Myocyte (in vitro differentiated cells): ENCODE measurements at regions not wholly inside any gene's neighbourhood (a gene's known extent, or its start where the extent isn't known, plus 50 kb on each side); places are given as distances from the start of the nearest gene placed in this dataset.
A peak's percentile ranks its signal among the peaks of the same experiment; 100 is the strongest.
"Not testable (repeated sequence)": the region's sequence is repeated elsewhere in the genome, so short reads cannot be mapped to it uniquely, and the experiment has no call there.

Source experiments
- DNase-seq: peaks from one replicate; pipeline ENCODE4 v3.0.0-alpha.2; 2012; ENCODE audit warnings: low read depth

DNA sequence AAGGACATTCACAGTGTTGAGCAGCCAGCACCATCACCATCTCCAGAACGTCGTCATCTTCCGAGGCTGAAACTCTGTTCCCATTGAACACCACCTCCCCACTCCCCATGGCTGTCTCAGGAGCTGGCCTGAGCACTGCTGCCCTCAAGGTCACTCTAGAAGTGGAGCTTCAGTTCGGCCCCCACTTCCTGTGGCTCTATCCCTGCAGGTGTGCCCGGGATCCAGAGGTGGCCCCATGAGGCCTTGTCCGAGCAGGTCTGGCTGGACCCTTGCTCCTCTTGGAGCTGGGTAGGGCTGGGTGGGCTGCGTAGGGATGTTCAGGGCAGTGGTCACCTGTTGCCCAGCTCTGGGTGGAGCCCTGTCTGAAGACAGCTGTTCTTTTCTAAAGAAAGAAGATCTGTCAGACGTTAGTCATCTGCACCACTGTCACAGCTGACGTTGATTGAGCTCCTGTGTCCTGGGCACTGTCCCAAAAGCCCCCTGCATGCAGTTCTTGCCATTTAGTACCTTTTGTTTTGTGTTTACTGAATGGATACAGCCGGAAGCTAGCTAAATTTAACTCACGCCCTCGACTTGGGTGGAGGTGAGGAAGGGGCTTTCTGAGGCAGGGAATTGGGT is 75.5 kb upstream of the CLDN5 start:
- peak; percentile 92 for DNase-seq

DNA sequence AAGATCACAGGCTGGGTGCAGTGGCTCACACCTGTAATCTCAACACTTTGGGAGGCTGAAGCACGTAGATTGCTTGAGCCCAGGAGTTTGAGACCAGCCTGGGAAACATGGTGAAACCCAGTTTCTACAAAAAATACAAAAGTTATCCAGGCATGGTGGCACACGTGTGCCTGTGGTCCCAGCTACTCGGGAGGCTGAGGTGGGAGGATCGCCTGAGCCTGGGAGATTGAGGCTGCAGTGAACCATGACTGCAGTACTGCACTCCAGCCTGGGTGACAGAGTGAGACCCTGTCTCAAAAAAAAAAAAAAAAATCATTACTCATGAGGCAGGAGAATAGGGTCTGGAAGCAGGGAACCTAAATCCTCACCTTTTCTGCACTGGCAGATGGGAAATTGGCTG is 79.1 kb upstream of the CLDN5 start:
- not testable (repeated sequence) for DNase-seq

DNA sequence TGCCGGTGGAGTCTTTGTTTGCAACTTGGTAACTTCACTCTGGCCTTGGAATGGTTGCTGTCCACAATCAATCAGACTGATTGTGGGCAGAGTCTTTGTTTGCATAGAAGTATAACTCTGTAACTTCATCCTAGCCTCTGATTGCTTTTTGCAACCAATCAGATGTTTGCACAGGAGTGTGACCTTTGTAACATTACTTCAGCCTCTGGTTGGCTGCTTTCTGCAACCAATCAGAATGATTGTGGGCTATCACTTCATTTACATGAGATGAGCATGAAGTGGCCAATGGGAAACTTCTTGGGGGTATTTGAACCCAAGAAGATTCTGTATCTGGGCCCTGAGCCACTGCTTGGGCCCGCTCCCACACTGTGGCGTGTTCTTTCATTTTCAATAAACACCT is 79.6 kb upstream of the CLDN5 start:
- no peak for DNase-seq

DNA sequence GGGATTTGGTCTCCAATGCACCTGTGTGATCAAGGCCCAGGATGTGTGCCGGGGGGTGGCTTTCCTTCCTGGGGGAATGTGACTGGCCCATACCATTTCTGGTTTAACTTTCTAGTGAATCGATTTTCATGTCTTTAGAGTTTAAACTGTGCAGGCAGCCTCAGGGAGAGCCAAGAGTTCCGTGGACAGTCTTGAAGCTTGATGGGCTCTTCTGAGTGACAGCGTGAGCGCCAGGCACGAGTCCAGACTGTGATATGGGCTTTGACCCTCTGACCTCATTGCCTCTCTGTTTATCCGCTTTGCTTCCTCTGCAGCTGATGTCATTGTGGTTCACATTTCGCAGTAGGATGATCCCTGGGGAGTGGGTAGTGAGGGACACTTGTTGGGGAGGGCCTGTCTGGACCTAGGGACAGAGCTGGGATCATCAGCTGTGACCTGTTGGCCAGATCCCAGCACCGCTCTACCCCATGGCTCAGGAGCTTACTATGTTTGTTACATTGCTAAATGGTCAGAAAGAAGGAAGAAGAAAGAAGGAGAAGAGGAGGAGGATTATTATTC is 80.6 kb upstream of the CLDN5 start:
- peak; percentile 96 for DNase-seq

DNA sequence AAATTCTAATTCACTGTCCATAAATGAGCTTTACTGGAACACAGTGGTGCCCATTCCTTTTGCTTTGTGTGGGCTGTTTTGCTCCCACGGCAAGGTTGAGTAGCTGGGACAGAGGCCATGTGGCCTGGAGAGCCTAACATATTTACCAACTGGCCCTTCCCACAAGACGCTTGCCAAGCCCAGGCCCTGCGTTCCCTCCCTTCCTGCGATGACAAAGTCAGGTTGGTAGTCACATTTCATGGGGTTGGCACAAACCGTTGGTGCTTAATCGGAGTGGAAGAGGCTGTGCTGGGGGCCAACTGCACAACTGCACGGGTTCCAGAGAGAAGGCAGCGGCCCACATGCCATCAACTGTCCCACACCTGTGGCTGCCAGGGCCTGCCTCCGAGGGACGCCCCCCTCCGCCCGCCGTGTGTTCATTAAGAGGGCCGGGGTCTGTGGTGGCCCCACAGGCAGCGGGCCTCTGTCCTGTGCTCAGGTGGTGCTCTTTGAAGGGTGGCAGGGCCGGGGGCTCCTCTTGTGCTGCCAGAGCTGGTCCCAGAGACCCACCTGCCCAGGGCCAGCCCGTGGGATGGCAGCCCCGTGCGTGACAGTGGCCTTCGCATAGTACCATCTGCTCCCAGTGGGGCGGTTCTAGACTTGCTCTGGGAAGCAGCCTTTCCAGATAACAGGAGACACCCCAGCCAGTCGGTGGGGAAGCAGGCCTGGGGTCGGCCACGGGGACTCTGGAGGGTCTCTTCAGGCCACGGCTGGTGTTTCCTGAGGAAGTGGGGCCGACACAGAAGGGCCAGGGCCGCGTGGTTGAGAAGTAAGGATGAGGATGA is 81.5 kb upstream of the CLDN5 start:
- DNase-seq, result peak; percentile 96

DNA sequence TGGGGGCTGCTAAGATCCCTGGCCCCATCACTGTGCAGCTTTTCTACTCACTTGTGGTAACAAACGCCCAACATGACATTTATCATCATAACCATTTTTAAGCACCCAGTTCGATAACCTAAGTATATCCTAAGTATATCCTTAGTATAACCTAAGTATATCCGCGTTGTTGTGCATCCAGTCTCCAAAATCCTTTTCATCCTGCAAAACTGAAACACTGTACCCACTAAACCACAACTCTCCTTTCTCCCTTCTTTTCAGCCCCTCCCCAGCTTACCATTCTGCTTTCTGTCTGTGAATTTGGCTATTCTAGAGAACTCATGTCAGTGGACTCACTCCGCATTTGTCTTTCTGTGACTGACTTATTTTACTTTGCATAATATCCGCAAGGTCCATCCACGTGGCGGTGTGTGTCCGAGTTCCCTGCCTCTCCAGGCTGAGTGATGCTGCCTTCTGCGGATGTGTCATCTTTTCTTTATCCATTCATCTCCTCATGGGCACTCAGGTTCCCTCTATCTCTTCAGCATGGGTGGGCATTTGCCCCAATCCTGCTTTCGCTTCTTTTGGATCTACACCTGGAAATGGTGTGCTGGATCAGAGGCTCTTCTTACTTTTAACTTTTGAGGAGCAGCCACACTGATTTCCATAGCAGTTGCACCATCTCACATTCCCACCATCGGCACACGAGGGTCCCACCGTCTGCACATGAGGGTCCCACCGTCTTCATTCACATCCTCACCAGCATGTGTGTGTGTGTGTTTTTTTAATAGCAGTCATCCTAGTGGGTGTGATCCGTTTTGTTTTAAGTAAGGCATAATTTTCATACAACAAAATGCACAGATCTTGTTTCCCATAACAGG is 82.4 kb upstream of the CLDN5 start:
- DNase-seq, result no peak

DNA sequence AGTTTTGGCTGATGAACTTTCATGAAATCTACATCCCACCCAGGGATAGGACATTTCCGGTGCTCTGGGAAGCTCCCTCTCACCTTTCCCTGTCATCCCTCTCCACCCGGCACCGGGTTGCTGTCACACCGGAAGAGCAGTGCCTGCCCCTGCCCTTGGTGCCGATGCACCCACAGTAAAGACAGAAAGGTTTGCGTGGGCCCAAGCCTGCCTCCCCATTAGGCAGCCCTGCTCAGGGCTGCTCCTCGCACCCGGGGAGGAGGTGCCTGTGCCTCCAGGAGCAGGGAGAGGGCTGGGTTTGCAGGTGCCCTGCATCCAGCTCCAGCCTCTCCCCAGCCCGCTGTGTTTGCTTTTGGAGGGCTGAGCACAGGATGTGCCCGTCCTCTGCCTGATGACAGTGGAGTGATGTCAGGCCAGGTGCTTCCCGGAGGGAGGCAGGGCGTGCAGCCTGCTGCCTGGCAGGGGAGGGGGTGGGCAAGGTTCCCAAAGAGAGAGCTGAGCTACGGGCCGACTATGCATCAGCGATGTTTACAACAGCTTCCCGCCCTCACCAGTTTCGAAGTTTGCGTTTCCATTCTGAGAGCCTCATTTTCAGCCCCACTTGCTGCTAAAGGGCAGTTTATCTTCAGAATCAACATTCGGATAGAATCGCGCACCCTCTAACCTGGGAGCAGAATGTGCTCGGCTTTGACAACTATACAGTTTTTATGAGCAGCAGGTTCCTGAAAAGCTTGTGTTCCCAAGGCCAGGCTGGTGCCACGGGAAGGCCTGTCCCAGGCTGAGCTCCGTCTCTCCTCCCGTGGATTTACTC is 83.2 kb upstream of the CLDN5 start:
- no peak for DNase-seq

DNA sequence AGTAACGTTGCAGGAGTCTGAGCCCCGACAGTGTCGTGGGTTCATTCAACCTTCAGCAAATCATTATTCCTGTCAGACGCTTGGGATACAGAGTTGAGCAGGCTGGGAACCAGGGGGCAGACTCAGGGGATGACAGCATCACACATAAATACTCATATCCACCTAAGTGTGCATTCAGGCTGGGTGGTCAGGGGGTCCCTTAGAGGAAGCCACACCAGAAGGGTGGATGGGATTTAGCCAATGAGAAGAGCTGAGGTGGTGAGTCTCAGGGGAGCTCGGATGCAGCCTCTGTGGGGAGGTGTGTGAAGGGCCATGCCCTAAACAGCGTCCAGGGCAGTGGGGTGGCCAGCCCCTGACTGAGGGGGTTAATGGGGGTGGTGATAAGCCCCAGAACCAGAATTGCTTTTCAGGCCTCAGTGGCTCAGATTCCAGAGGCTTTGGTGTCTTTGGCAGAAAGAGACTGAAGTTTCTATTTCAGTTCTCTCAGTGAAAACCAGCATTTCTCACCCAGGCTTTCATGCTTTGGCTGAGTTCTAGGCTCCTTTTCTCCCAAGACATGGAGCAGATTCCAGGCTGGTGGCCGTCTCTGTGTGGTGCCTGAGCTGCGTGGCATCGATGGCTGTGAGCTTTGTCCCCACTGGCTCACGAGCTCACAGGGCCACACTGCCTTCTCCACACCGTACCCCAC is 83.9 kb upstream of the CLDN5 start:
- no peak for DNase-seq

DNA sequence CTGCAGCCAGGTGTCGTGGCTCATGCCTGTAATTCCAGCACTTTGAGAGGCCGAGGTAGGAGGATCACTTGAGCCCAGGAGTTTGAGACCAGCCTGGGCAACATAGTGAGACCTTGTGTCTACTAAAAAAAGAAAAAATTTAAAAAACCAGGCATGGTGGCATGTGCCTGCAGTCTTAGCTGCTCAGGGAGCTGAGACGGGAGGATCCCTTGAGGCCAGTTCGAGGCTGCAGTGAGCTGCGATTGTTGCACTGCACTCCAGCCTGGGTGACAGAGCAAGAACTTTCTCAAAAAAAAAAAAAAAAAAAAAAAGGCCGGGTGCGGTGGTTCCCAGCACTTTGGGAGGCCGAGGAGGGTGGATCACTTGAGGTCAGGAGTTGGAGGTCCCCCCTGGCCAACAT is 85.5 kb upstream of the CLDN5 start:
- not testable (repeated sequence) for DNase-seq

DNA sequence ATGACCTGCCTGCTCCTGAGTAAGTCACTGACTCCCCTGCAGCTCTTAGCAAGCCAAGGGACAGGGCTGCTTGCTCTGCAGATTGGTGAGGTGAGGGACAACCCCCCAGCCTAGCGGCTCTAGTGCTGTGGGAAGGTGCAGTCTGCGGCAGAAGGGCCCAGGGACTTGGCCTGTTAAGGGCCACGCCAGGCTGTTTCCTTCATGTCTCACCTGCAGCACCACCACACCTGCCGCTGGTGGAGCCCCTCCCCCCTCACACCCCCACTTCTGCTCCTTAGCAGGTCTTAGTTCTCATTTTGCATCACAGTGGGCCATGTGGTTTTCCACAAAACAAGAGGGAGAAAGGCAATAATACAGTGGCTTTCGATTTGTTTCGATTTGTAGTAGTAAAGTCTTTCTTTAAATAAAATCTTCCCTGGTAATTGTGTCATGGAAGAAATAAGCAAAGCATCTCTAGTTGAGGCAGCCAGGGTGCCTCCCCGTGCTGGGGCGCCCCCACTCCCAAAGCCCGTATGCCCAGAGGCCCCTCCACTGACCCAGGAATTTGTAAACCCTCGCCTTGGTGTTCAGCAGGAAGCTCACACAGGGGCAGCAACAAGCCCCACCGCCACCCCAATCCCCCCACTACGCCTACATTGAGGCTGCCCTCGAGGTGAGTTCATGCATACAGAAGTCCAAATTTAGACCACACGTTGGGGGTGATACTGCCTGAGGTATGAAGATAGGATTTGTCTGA is 86.5 kb upstream of the CLDN5 start:
- no peak for DNase-seq

DNA sequence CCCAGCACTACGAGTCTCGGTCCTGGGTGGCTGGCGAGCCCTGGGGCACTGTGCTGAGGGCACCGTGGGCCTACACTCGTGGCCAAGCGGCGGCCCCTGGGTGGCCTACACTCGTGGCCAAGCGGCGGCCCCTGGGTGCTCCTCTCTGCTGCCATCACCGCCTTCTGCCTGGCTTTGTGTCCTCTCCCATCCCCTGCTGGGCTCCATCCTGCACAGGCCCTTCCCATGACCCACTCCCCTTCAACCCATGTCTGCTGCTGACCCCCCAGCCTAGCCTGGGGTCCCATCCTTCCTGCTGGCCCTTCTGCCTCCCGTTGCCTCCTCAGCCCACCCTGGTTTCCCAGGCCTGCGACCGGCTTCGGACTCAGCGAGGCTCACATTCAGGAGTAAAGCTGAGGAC is 87.4 kb upstream of the CLDN5 start:
- no peak for DNase-seq

DNA sequence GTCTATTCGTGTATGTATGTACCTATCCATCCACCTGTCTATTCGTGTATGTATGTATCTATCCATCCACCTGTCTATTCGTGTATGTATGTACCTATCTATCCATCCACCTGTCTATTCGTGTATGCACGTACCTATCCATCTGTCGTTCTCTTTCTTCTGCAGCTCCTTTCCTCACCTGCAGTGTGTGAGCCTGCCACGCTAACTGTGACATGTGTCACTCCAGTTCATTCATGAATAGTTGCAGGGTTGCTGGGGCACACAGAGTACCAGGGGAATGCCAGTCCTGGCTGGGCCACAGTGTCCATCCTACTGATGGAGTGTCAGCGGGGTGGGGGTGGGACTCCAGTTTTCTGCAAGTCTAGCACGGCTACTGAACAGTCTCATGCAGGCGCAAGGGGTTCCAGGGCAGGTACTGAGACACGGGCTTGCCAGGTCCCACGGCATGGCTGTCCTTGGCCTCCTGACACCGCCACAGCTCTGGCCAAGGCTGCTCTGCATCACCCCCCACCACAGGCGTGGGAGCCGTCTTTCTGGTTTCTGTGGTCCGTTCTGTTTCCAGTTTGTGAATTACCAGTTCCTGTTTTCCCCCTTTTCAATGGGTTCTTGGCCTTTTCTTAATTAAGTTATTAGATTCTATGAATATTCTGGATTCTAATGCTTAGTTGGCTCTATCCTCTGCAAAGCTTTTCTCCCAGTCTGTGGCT is 88.8 kb upstream of the CLDN5 start:
- DNase-seq, result no peak

DNA sequence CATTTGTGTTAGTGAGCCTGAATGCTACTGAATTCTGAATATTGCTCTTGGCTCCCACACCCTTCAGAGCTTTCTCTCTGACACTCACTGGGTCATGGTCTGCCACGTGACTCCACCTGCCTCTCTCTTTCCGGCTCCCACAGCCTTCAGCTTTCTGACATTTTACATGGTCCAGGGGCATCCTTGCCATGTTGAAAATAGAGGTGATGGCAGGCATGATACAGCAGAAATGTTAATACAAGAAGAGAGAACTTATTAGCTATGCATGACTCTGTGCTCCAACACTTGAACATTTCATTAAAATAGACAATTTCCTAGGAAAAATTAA is 90.3 kb upstream of the CLDN5 start:
- no peak for DNase-seq

DNA sequence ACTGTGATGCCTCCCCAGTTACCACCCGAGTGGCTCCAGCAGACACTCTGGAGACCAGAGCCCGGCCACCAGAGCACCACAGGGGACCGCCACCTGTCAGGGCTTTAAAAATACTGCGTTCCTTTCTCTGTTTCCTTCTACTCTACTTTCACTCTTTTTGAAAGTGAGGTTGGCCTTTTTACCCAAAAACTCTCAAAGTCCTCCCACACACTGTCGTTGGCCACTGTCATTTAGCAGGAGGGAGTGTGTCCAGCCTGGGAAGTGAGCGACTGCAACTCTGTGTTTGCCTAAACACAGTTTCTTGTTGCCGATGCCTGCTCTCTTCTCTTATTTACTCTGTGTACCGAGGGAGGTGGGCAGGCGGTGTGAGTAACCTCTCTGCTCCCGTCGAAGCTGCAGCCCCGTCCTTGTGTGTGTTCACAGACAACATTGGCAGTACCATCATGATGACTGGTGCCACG is 90.8 kb upstream of the CLDN5 start:
- no peak for DNase-seq

DNA sequence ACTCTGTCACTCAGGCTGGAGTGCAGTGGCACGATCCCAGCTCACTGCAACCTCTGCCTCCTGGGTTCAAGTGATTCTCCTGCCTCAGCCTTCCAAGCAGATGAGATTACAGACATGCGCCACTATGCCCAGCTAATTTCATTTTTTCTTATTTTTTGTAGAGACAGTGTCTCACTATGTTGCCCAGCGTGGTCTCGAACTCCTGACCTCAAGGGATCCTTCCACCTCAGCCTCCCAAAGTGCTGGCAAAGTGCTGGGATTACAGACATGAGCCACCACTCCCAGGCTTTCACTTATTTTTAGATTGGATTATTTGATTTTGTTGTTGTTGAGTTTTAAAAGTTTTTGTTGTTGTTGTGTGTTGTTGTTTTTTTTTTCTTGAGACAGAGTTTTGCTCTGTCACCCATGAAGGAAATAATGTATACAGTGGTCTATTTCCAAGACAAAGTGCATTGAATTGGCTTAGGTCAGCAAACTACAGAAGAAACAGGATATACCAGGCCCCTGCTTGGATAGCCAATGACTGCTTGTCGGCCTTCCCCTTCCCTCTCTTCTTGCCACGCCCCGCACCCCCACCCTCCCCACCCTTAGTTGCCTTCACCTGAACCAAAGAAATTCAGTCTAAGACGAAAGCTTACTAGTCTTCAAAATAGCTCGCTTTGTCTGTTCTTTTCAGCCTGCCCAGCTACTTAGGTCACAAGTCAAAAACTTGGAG is 91.8 kb upstream of the CLDN5 start:
- DNase-seq, result no peak

DNA sequence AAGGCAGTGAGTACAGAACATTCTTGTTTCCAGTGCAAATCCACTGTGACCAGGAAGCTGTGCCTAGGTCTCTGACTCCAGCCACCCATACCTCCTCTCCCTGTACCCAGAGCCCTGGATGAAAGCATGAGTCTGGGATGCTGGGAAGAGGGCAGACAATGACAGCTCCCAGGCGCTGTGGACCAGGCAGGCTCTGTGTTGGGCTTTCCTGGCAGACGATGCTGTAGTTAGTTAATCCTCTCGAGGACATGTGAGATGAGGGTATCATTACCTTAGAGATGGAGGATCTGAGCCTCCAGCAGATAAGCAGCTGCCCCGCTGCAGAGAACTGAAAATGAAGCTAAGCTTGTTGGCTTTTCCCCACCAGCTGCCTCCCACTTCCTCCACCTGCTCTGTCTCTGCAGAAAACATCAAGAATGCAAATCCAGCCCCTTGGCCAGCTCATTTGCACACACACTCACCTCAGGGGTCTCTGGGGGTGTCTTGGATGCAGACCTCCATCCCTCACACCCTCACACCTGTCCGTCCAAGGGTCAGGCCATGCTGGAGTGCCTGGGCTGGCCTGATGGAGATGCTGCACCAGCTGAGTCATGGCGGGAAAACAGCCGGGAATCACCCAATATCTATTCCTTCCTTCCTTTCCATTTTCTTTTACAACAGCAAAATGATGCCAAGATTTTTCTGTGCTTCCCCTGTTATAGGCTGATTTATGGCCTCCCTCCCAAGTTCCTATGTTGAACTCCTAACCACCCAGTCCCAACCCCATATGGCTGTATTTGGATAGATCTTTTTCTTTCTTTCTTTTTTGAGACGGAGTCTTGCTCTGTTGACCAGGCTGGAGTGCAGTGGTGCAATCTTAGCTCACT is 94.9 kb upstream of the SEPTIN5 start:
- DNase-seq, result no peak

DNA sequence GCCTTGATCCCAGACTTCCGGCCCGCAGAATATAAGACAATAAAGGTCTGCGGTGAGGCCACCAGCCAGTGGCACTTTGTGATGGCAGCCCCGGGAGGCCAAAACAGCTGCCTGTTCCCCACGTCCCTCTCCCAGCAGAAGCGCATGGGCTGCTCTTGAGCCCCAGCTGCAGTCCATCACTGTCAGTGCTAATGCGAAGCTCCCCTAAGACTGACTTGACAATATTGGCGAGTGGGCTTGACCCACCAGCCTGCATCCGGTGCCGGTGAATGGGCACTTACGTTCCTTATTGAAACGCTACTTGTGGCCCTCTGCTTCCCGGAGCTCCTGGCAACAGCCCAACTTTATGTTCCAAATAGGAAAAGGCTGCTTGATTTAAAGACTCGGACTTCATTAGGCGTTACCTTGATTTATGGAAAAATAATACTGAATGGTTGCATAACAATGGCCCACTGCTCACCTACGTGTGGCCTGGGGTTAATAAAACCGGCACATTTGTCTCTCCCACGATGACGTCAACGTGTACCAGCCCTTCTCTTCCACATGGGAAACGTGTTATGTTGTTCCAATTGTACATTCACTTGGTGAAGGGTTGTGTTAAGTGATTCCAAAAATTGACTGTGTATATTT is 93.4 kb upstream of the SEPTIN5 start:
- no peak for DNase-seq
